ENCODE measurements at regions not wholly inside any gene's neighbourhood (a gene's known extent, or its start where the extent isn't known, plus 50 kb on each side); places are given as distances from the start of the nearest gene placed in this dataset.

DNA sequence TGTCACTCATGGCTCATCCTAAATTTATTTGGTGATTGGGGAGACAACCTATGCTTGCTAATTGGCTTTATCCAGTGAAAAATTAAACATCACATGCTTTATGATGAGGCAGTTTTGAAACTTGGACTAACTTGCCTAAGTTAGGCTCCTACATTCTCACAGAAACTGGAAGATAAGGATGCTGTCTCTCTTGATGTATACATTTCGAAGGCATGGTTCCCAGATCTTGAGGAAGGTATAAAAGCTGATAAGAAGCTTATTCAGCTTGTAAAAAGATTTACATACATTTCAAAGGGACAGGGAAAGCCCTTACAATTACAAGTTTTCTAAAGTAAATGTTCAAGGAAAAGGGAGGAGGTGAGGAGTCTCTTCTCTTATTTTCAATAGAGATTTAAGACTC is 561.7 kb downstream of the IPMK start:
- no peaks in the 10 kb centered on the region for H3K27me3 ChIP-seq
- intact Hi-C loops (cut with DNase I), result no loop called here
- no peak overlapping the region for H3K9ac ChIP-seq (ENCODE audit: low read depth in 2 of 2, low read length in 2 of 2)

GRCh38 chr10:57699944-57700343 is 567.8 kb downstream of the IPMK start:
- no peaks in the 10 kb centered on the region for H3K27me3 ChIP-seq
- no peak for DNase-seq

More for the DNA sequence above, 561.7 kb downstream of the IPMK start:
- H3K4me3 ChIP-seq, result no peak overlapping the region
- no peak for DNase-seq
- no peaks in the 10 kb centered on the region for H3K4me1 ChIP-seq
- no peaks in the 10 kb centered on the region for H3K36me3 ChIP-seq
- no peaks in the 10 kb centered on the region for H3K9me3 ChIP-seq
- TF ChIP-seq, protein P1, sequence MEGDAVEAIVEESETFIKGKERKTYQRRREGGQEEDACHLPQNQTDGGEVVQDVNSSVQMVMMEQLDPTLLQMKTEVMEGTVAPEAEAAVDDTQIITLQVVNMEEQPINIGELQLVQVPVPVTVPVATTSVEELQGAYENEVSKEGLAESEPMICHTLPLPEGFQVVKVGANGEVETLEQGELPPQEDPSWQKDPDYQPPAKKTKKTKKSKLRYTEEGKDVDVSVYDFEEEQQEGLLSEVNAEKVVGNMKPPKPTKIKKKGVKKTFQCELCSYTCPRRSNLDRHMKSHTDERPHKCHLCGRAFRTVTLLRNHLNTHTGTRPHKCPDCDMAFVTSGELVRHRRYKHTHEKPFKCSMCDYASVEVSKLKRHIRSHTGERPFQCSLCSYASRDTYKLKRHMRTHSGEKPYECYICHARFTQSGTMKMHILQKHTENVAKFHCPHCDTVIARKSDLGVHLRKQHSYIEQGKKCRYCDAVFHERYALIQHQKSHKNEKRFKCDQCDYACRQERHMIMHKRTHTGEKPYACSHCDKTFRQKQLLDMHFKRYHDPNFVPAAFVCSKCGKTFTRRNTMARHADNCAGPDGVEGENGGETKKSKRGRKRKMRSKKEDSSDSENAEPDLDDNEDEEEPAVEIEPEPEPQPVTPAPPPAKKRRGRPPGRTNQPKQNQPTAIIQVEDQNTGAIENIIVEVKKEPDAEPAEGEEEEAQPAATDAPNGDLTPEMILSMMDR (IDR thresholded peaks at IDR 0.05), result no peak
- H3K27ac ChIP-seq, result no peak overlapping the region

GRCh38 chr10:57696641-57697040 is 571.1 kb downstream of the IPMK start:
- no peaks in the 10 kb centered on the region for H3K36me3 ChIP-seq
- no peaks in the 10 kb centered on the region for H3K27me3 ChIP-seq
- no peaks in the 10 kb centered on the region for H3K9me3 ChIP-seq
- TF ChIP-seq, protein P1 (IDR thresholded peaks at IDR 0.05), result no peak
- H3K4me3 ChIP-seq, result no peak overlapping the region
- no peak overlapping the region for H3K9ac ChIP-seq (ENCODE audit: low read depth in 2 of 2, low read length in 2 of 2)
- DNase-seq, result no peak
- H3K27ac ChIP-seq, result no peak overlapping the region
- intact Hi-C loops (cut with DNase I), result no loop called here
- H3K4me1 ChIP-seq, result no peaks in the 10 kb centered on the region

More at GRCh38 chr10:57699944-57700343, 567.8 kb downstream of the IPMK start:
- H3K36me3 ChIP-seq, result no peaks in the 10 kb centered on the region
- no peak overlapping the region for H3K27ac ChIP-seq
- no peaks in the 10 kb centered on the region for H3K9me3 ChIP-seq
- no peak overlapping the region for H3K9ac ChIP-seq (ENCODE audit: low read depth in 2 of 2, low read length in 2 of 2)
- no peaks in the 10 kb centered on the region for H3K4me1 ChIP-seq
- intact Hi-C loops (cut with DNase I), result no loop called here
- TF ChIP-seq, protein P1 (IDR thresholded peaks at IDR 0.05), result no peak
- H3K4me3 ChIP-seq, result no peak overlapping the region

- no peaks in the 10 kb centered on the region for H3K36me3 ChIP-seq
Measured at GRCh38 chr10:57694956-57695608, 572.6 kb downstream of the IPMK start.

GRCh38 chr10:57692255-57692980 is 575.3 kb downstream of the IPMK start:
- no peaks in the 10 kb centered on the region for H3K36me3 ChIP-seq
- no peak for DNase-seq
- intact Hi-C loops (cut with DNase I), result no loop called here
- H3K4me1 ChIP-seq, result no peaks in the 10 kb centered on the region
- no peak overlapping the region for H3K9ac ChIP-seq (ENCODE audit: low read depth in 2 of 2, low read length in 2 of 2)
- H3K27ac ChIP-seq, result no peak overlapping the region
- TF ChIP-seq, protein P1 (IDR thresholded peaks at IDR 0.05), result no peak
- no peaks in the 10 kb centered on the region for H3K9me3 ChIP-seq
- no peaks in the 10 kb centered on the region for H3K27me3 ChIP-seq
- no peak overlapping the region for H3K4me3 ChIP-seq

More at GRCh38 chr10:57694956-57695608, 572.6 kb downstream of the IPMK start:
- Histone ChIP-seq H3K4me1 (no peaks in the 10 kb centered on the region), H3K4me3 (no peak overlapping the region), H3K27ac (no peak overlapping the region), H3K9me3 (no peaks in the 10 kb centered on the region), H3K27me3 (no peaks in the 10 kb centered on the region), H3K9ac (ENCODE audit: low read depth in 2 of 2, low read length in 2 of 2) (no peak overlapping the region)
- DNase-seq, result no peak
- TF ChIP-seq, protein P1 (IDR thresholded peaks at IDR 0.05), result no peak
- intact Hi-C loops (cut with DNase I), result no loop called here
